ENCODE measurements at regions not wholly inside any gene's neighbourhood (a gene's known extent, or its start where the extent isn't known, plus 50 kb on each side); places are given as distances from the start of the nearest gene placed in this dataset.

DNA sequence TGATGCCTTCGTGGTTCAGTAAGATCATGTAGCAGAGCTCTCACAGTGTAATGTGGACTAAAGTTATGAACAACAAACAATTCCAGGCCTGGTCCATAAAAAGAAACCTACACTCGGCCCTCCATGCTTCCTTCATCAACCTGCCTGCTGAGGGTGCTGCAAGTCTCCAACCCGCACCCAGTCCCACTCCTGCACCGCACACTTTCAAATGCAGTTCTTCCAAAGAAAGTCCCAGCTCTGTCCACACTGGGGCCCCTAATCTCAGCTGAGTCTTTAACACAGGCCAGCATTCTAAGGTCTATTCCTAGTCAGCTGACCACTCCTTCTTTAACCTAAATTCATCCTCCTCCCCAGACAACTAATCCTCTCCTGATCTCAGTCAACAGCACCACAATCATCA lies 71.5 kb upstream of the NR5A2 start:
- Histone ChIP-seq H3K9me3 (no peaks in the 10 kb centered on the region), H3K27me3 (no peaks in the 10 kb centered on the region), H3K4me3 (no peak overlapping the region), H3K27ac (no peak overlapping the region), H3K4me1 (no peaks in the 10 kb centered on the region), H3K36me3 (no peaks in the 10 kb centered on the region)
- TF ChIP-seq CTCF (IDR thresholded peaks at IDR 0.05) = no peak
- DNase-seq (ENCODE audit: low spot score) = no peak

- no peak overlapping the region for H3K4me3 ChIP-seq
- no peak overlapping the region for H3K27ac ChIP-seq
- no peak for TF ChIP-seq CTCF (IDR thresholded peaks at IDR 0.05)
- H3K36me3 ChIP-seq = no peaks in the 10 kb centered on the region
- DNase-seq (ENCODE audit: low spot score) = no peak
- H3K9me3 ChIP-seq = no peaks in the 10 kb centered on the region
- H3K27me3 ChIP-seq = no peaks in the 10 kb centered on the region
- H3K4me1 ChIP-seq = no peaks in the 10 kb centered on the region
Observed at GRCh38 chr1:199959033-199959774, 68.3 kb upstream of the NR5A2 start.

- Histone ChIP-seq H3K36me3 (no peaks in the 10 kb centered on the region), H3K9me3 (no peaks in the 10 kb centered on the region), H3K4me3 (no peak overlapping the region), H3K4me1 (no peaks in the 10 kb centered on the region), H3K27me3 (no peaks in the 10 kb centered on the region), H3K27ac (no peak overlapping the region)
- TF ChIP-seq CTCF (IDR thresholded peaks at IDR 0.05) = no peak
- DNase-seq (ENCODE audit: low spot score) = no peak
Observed at GRCh38 chr1:199959775-199960110, 67.8 kb upstream of the NR5A2 start.

DNA sequence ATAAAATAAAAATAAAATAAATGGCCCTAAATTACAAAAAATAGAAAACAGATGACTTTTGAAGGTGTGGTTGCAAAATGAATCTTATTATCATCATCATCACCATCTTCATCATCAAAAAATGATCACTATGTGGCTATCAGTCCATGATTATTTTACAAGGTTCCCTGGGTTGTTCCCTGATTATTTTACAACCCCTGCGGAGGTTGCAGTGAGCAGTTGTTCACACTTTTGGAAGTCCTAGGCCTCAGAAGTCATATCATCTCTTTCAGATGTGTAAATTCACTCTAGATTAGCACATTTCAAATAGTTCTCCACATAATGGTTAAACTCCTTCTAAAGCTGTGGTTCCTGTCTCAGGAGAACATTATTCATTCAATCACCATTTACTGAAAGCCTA lies 57.4 kb upstream of the NR5A2 start:
- no peaks in the 10 kb centered on the region for H3K9me3 ChIP-seq
- no peak for DNase-seq (ENCODE audit: low spot score)
- no peak for TF ChIP-seq CTCF (IDR thresholded peaks at IDR 0.05)
- no peaks in the 10 kb centered on the region for H3K36me3 ChIP-seq
- no peaks in the 10 kb centered on the region for H3K4me1 ChIP-seq
- no peaks in the 10 kb centered on the region for H3K27me3 ChIP-seq
- H3K27ac ChIP-seq = no peak overlapping the region
- H3K4me3 ChIP-seq = no peak overlapping the region

- Histone ChIP-seq H3K36me3 (no peaks in the 10 kb centered on the region), H3K4me3 (no peak overlapping the region), H3K27me3 (no peaks in the 10 kb centered on the region), H3K4me1 (no peaks in the 10 kb centered on the region), H3K27ac (no peak overlapping the region), H3K9me3 (no peaks in the 10 kb centered on the region)
- no peak for DNase-seq (ENCODE audit: low spot score)
- TF ChIP-seq CTCF (IDR thresholded peaks at IDR 0.05) = no peak
Observed at GRCh38 chr1:199976496-199977144, 50.9 kb upstream of the NR5A2 start.

MicroRNA genes in the stretch of these regions (microRNA counts, 767-probe panel; counts per million panel counts)
- microRNA hsa-miR-181a-5p (4,433 to 10,664 counts per million in 2 donors), microRNA hsa-miR-181b-5p+hsa-miR-181d (2,968 to 7,104 counts per million in 2 donors)

Small RNA genes lying in the stretch of these regions (microRNA-seq; reads per million reads assigned to microRNA genes)
- 163 to 174 reads per million in 2 donors for gene MIR181A1 (ENCODE audit: borderline number of aligned reads in 2 of 2, borderline replicate concordance in 1 of 2)
- gene MIR181B1 (ENCODE audit: borderline number of aligned reads in 2 of 2, borderline replicate concordance in 1 of 2) = 2.8 to 6.4 reads per million in 2 donors

Measured in right atrium auricular region (tissue), 2 donors.